ENCODE measurements at regions not wholly inside any gene's neighbourhood (a gene's known extent, or its start where the extent isn't known, plus 50 kb on each side); places are given as distances from the start of the nearest gene placed in this dataset.
A peak's percentile ranks its signal among the peaks of the same experiment; 100 is the strongest.

DNA sequence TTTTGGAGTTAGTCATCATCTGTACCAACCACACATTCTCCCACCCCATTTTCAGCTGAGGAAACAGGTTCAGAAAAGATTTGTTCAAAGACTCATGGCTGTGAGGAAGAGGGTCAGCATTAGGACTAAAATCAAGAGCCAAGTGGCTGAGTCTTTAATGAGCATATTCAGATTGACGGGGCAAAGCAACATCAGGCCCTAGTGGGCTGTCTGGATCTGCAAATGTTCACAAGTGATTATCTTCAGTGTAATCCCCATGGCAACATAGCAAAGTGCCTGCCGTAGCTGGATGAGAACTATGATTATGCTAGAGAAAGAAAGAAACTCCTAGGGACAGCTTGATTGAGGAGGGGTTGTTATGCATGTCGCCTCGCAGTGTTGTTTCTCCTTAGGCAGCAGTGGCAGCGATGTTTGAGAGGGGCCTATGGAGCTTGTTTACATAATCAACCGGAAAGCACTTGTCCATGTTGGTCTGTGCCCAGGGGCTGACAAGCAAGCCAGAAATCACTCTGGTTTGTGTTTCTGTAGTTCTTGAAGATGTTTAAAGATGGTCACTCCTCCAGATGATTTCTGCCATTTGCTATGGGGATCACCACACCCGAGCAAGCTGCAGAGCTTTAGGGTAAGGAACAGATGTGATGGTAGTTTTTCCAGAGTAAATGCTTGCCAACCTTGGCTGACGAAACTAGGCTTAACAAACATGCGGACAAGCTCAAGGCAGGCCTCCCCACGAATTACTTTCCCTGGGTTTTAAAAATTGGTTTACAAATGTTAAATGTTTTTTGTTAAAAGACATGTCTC lies 124.3 kb upstream of the MLIP start:
- Histone ChIP-seq H3K9me3 (ENCODE audit: control insufficient read depth, low read depth, low read length) (no peaks in the 10 kb centered on the region), H3K27me3 (ENCODE audit: control insufficient read depth, insufficient read depth, low read length) (no peaks in the 10 kb centered on the region), H3K36me3 (ENCODE audit: control insufficient read depth, insufficient read depth, low read length) (no peaks in the 10 kb centered on the region), H3K4me3 (ENCODE audit: low read length) (no peak overlapping the region), H3K27ac (ENCODE audit: low read length) (no peak overlapping the region), H3K4me1 (ENCODE audit: control insufficient read depth, insufficient read depth, low read length) (no peaks in the 10 kb centered on the region)
- peak in 1 of 2 donors; percentile 22 for DNase-seq
- WGBS (ENCODE audit: insufficient coverage, low lambda C conversion rate) = no CpG with 5 or more reads among the region's 10 CpGs

- no peaks in the 10 kb centered on the region for H3K4me1 ChIP-seq (ENCODE audit: control insufficient read depth, insufficient read depth, low read length)
- H3K36me3 ChIP-seq (ENCODE audit: control insufficient read depth, insufficient read depth, low read length) = no peaks in the 10 kb centered on the region
- H3K27ac ChIP-seq (ENCODE audit: low read length) = no peak overlapping the region
- no peak overlapping the region for H3K4me3 ChIP-seq (ENCODE audit: low read length)
- no peaks in the 10 kb centered on the region for H3K27me3 ChIP-seq (ENCODE audit: control insufficient read depth, insufficient read depth, low read length)
- no peak for DNase-seq
- no peaks in the 10 kb centered on the region for H3K9me3 ChIP-seq (ENCODE audit: control insufficient read depth, low read depth, low read length)
- WGBS (ENCODE audit: insufficient coverage, low lambda C conversion rate) = no CpG with 5 or more reads among the region's 4 CpGs
These were observed 123.7 kb upstream of the MLIP start for GRCh38 chr6:53987522-53987888.

GRCh38 chr6:53989504-53989903 lies 121.7 kb upstream of the MLIP start:
- no peak overlapping the region for H3K4me3 ChIP-seq (ENCODE audit: low read length)
- no peak for DNase-seq
- H3K36me3 ChIP-seq (ENCODE audit: control insufficient read depth, insufficient read depth, low read length) = no peaks in the 10 kb centered on the region
- no peaks in the 10 kb centered on the region for H3K27me3 ChIP-seq (ENCODE audit: control insufficient read depth, insufficient read depth, low read length)
- H3K9me3 ChIP-seq (ENCODE audit: control insufficient read depth, low read depth, low read length) = no peaks in the 10 kb centered on the region
- H3K4me1 ChIP-seq (ENCODE audit: control insufficient read depth, insufficient read depth, low read length) = no peaks in the 10 kb centered on the region
- H3K27ac ChIP-seq (ENCODE audit: low read length) = no peak overlapping the region

DNA sequence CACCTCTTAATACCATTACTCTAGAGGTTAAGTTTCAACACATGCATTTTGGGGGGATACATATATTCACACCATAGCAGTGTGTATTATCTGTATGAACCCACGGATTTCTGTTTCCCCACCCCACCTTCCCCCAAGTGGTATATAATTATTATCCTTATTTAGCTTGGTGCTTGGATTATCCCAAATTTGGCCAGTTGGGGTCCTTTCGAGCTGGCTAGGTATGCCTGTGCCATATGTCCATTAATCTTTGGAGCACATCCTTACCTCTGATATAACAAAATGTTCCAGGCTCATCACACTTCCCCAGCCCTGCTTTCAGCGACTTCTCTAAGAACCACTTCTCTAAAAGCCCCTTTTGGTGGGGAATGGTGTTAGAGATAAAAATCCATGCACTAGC lies 118.7 kb upstream of the MLIP start:
- DNase-seq = no peak
- WGBS (ENCODE audit: insufficient coverage, low lambda C conversion rate) = no CpG with 5 or more reads among the region's 3 CpGs
- Histone ChIP-seq H3K4me3 (ENCODE audit: low read length) (no peak overlapping the region), H3K27ac (ENCODE audit: low read length) (no peak overlapping the region), H3K27me3 (ENCODE audit: control insufficient read depth, insufficient read depth, low read length) (no peaks in the 10 kb centered on the region), H3K9me3 (ENCODE audit: control insufficient read depth, low read depth, low read length) (no peaks in the 10 kb centered on the region), H3K4me1 (ENCODE audit: control insufficient read depth, insufficient read depth, low read length) (no peaks in the 10 kb centered on the region), H3K36me3 (ENCODE audit: control insufficient read depth, insufficient read depth, low read length) (no peaks in the 10 kb centered on the region)

- Histone ChIP-seq H3K27ac (ENCODE audit: low read length) (no peak overlapping the region), H3K27me3 (ENCODE audit: control insufficient read depth, insufficient read depth, low read length) (no peaks in the 10 kb centered on the region), H3K9me3 (ENCODE audit: control insufficient read depth, low read depth, low read length) (no peaks in the 10 kb centered on the region), H3K36me3 (ENCODE audit: control insufficient read depth, insufficient read depth, low read length) (no peaks in the 10 kb centered on the region), H3K4me3 (ENCODE audit: low read length) (no peak overlapping the region), H3K4me1 (ENCODE audit: control insufficient read depth, insufficient read depth, low read length) (peaks cover 2% of the 10 kb centered on the region)
- 92% methylated on average over 1 of the region's 1 CpG for WGBS (ENCODE audit: insufficient coverage, low lambda C conversion rate)
- no peak for DNase-seq
These were observed 117.0 kb upstream of the MLIP start for GRCh38 chr6:53994201-53994600.

GRCh38 chr6:53995935-53996334 lies 115.3 kb upstream of the MLIP start:
- Histone ChIP-seq H3K9me3 (ENCODE audit: control insufficient read depth, low read depth, low read length) (no peaks in the 10 kb centered on the region), H3K36me3 (ENCODE audit: control insufficient read depth, insufficient read depth, low read length) (no peaks in the 10 kb centered on the region), H3K4me3 (ENCODE audit: low read length) (no peak overlapping the region), H3K27ac (ENCODE audit: low read length) (no peak overlapping the region), H3K4me1 (ENCODE audit: control insufficient read depth, insufficient read depth, low read length) (peaks cover 2% of the 10 kb centered on the region), H3K27me3 (ENCODE audit: control insufficient read depth, insufficient read depth, low read length) (no peaks in the 10 kb centered on the region)
- no peak for DNase-seq
- WGBS (ENCODE audit: insufficient coverage, low lambda C conversion rate) = 100% methylated on average over 1 of the region's 4 CpGs

- no peak overlapping the region for H3K4me3 ChIP-seq (ENCODE audit: low read length)
- 88% methylated on average over 1 of the region's 2 CpGs for WGBS (ENCODE audit: insufficient coverage, low lambda C conversion rate)
- peak; percentile 81 to 89 for DNase-seq
- H3K9me3 ChIP-seq (ENCODE audit: control insufficient read depth, low read depth, low read length) = no peaks in the 10 kb centered on the region
- H3K4me1 ChIP-seq (ENCODE audit: control insufficient read depth, insufficient read depth, low read length) = peaks cover 2% of the 10 kb centered on the region
- H3K27me3 ChIP-seq (ENCODE audit: control insufficient read depth, insufficient read depth, low read length) = no peaks in the 10 kb centered on the region
- peak overlapping the region; percentile 48 for H3K27ac ChIP-seq (ENCODE audit: low read length)
- H3K36me3 ChIP-seq (ENCODE audit: control insufficient read depth, insufficient read depth, low read length) = no peaks in the 10 kb centered on the region
These were observed 112.9 kb upstream of the MLIP start for GRCh38 chr6:53998303-53998702.

DNA sequence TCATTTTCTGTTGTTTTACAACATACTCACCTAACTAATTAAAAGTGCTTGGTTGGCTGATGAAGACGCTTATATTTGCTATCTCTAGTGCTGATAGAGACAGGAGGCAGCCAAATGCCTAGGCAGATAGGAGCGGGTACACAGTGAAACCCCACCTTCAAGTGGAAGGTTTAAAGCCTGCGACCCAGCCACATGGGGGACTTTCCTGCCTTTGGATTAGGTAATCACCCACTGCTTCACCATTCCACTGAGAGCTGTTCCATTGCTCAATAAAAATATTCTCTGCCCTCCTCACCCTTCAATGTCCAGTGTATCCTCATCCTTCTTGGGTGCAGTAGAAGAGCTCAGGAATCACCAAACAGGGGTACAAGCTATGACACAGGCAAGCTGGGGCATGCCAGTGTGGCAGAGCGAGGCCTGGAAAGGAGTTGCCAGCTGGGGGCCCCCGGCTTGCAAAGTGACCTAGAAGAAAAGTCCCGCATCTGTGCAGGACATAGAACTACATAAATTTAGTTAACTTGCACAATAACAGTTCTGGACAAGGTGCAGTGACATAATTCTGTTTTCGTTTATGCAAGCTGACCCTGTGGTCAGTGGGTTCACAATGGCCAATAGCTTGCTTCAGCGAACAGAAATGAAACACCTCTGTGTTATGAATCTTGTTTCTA lies 112.0 kb upstream of the MLIP start:
- WGBS (ENCODE audit: insufficient coverage, low lambda C conversion rate) = 100% methylated on average over 1 of the region's 8 CpGs
- Histone ChIP-seq H3K27ac (ENCODE audit: low read length) (peak overlapping the region; percentile 48), H3K36me3 (ENCODE audit: control insufficient read depth, insufficient read depth, low read length) (no peaks in the 10 kb centered on the region), H3K9me3 (ENCODE audit: control insufficient read depth, low read depth, low read length) (no peaks in the 10 kb centered on the region), H3K4me3 (ENCODE audit: low read length) (no peak overlapping the region), H3K4me1 (ENCODE audit: control insufficient read depth, insufficient read depth, low read length) (peaks cover 2% of the 10 kb centered on the region), H3K27me3 (ENCODE audit: control insufficient read depth, insufficient read depth, low read length) (no peaks in the 10 kb centered on the region)
- no peak for DNase-seq

DNA sequence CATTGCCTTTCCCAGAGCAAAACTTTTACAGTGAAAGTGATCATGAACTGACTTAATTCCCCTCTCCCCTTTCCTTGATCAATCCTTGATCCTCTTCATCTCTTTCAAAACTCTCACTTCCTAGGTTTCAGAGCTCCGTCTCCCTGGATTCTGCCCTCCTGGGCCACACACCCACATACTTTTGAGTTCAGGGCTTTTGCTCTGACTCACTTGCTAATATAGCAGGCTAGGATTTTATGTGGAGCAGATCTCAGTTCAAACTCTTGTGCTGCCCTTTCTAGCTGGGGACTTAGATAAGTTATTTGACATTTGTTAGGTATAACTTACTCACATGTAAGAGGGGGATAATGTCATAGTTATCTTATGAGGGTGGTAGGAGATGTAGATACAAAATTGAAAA lies 109.1 kb upstream of the MLIP start:
- no CpG with 5 or more reads among the region's 1 CpG for WGBS (ENCODE audit: insufficient coverage, low lambda C conversion rate)
- H3K27ac ChIP-seq (ENCODE audit: low read length) = no peak overlapping the region
- no peaks in the 10 kb centered on the region for H3K36me3 ChIP-seq (ENCODE audit: control insufficient read depth, insufficient read depth, low read length)
- peaks cover 2% of the 10 kb centered on the region for H3K4me1 ChIP-seq (ENCODE audit: control insufficient read depth, insufficient read depth, low read length)
- no peaks in the 10 kb centered on the region for H3K9me3 ChIP-seq (ENCODE audit: control insufficient read depth, low read depth, low read length)
- DNase-seq = no peak
- H3K4me3 ChIP-seq (ENCODE audit: low read length) = no peak overlapping the region
- no peaks in the 10 kb centered on the region for H3K27me3 ChIP-seq (ENCODE audit: control insufficient read depth, insufficient read depth, low read length)

DNA sequence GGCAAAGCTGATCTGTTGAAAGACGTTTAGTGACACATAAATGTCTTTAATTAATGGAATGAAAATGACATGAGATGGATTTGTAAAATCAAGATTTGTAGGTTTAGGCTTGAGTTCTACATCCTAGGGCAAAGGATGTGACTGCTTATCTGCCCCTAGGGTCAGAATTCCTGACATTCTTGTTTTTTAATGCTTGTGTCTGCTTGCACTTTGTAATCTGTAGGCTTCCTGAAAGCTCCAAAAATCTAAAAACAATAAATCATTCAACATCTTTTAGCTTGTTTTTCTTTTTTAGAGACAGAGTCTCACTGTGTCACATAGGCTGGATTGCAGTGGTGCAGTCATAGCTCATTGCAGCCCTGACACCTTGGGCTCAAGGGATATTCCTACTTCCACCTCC lies 107.9 kb upstream of the MLIP start:
- Histone ChIP-seq H3K9me3 (ENCODE audit: control insufficient read depth, low read depth, low read length) (no peaks in the 10 kb centered on the region), H3K27ac (ENCODE audit: low read length) (no peak overlapping the region), H3K4me3 (ENCODE audit: low read length) (no peak overlapping the region), H3K36me3 (ENCODE audit: control insufficient read depth, insufficient read depth, low read length) (no peaks in the 10 kb centered on the region), H3K27me3 (ENCODE audit: control insufficient read depth, insufficient read depth, low read length) (no peaks in the 10 kb centered on the region), H3K4me1 (ENCODE audit: control insufficient read depth, insufficient read depth, low read length) (no peaks in the 10 kb centered on the region)
- 60% methylated on average over 1 of the region's 1 CpG for WGBS (ENCODE audit: insufficient coverage, low lambda C conversion rate)
- no peak for DNase-seq

- Histone ChIP-seq H3K9me3 (ENCODE audit: control insufficient read depth, low read depth, low read length) (no peaks in the 10 kb centered on the region), H3K27me3 (ENCODE audit: control insufficient read depth, insufficient read depth, low read length) (no peaks in the 10 kb centered on the region), H3K27ac (ENCODE audit: low read length) (no peak overlapping the region), H3K36me3 (ENCODE audit: control insufficient read depth, insufficient read depth, low read length) (no peaks in the 10 kb centered on the region), H3K4me1 (ENCODE audit: control insufficient read depth, insufficient read depth, low read length) (peaks cover 10% of the 10 kb centered on the region), H3K4me3 (ENCODE audit: low read length) (no peak overlapping the region)
- no CpG with 5 or more reads among the region's 1 CpG for WGBS (ENCODE audit: insufficient coverage, low lambda C conversion rate)
- DNase-seq = no peak
These were observed 102.7 kb upstream of the MLIP start for GRCh38 chr6:54008589-54008988.
